Hematopoietic multipotent progenitor cell treated with erythropoietin and hydrocortisone succinate and interleukin-3 and kit ligand, for 6 days (in vitro differentiated cells): ENCODE measurements at regions not wholly inside any gene's neighbourhood (a gene's known extent, or its start where the extent isn't known, plus 50 kb on each side); places are given as distances from the start of the nearest gene placed in this dataset.

ENCODE experiments used
- DNase-seq: peaks from one replicate; pipeline ENCODE4 v3.0.0-alpha.2; 2015

- no peak for DNase-seq
Observed at GRCh38 chr1:72724951-72725861, 442.9 kb upstream of the NEGR1 start.

GRCh38 chr1:72705921-72706320, 423.6 kb upstream of the NEGR1 start:
- no peak for DNase-seq

- DNase-seq = no peak
Observed at GRCh38 chr1:72704841-72705477, 422.6 kb upstream of the NEGR1 start.

GRCh38 chr1:72697410-72697809, 415.1 kb upstream of the NEGR1 start:
- no peak for DNase-seq

GRCh38 chr1:72693899-72694298, 411.6 kb upstream of the NEGR1 start:
- DNase-seq = no peak

GRCh38 chr1:72693376-72693775, 411.0 kb upstream of the NEGR1 start:
- DNase-seq = no peak

GRCh38 chr1:72690871-72691270, 408.5 kb upstream of the NEGR1 start:
- DNase-seq = no peak

GRCh38 chr1:72678683-72679082, 396.3 kb upstream of the NEGR1 start:
- DNase-seq = no peak

- DNase-seq = no peak
Observed at GRCh38 chr1:72670902-72671301, 388.6 kb upstream of the NEGR1 start.

- no peak for DNase-seq
Observed at GRCh38 chr1:72662918-72663317, 380.6 kb upstream of the NEGR1 start.

GRCh38 chr1:72650843-72651435, 368.6 kb upstream of the NEGR1 start:
- DNase-seq = no peak

- no peak for DNase-seq
Observed at GRCh38 chr1:72649991-72650390, 367.7 kb upstream of the NEGR1 start.

GRCh38 chr1:72649211-72649888, 367.0 kb upstream of the NEGR1 start:
- DNase-seq = no peak

GRCh38 chr1:72648465-72648864, 366.1 kb upstream of the NEGR1 start:
- DNase-seq = no peak

GRCh38 chr1:72643142-72643541, 360.8 kb upstream of the NEGR1 start:
- no peak for DNase-seq

GRCh38 chr1:72637593-72637992, 355.3 kb upstream of the NEGR1 start:
- DNase-seq = no peak

- DNase-seq = no peak
Observed at GRCh38 chr1:72636631-72637030, 354.3 kb upstream of the NEGR1 start.

GRCh38 chr1:72635719-72636118, 353.4 kb upstream of the NEGR1 start:
- DNase-seq = peak; percentile 60

- no peak for DNase-seq
Observed at GRCh38 chr1:72634946-72635345, 352.6 kb upstream of the NEGR1 start.

- no peak for DNase-seq
Observed at GRCh38 chr1:72631449-72631848, 349.1 kb upstream of the NEGR1 start.

GRCh38 chr1:72623299-72623708, 341.0 kb upstream of the NEGR1 start:
- peak; percentile 78 for DNase-seq

GRCh38 chr1:72620453-72620852, 338.1 kb upstream of the NEGR1 start:
- no peak for DNase-seq

GRCh38 chr1:72606216-72606810, 324.0 kb upstream of the NEGR1 start:
- no peak for DNase-seq
